OCI-LY1 (cell line): ENCODE measurements at regions not wholly inside any gene's neighbourhood (a gene's known extent, or its start where the extent isn't known, plus 50 kb on each side); places are given as distances from the start of the nearest gene placed in this dataset.

ENCODE experiments used
- H2AFZ ChIP-seq: fragments of 200-600 bp; sonication (generic), shearing (Covaris generic); 2 replicates; pipeline ENCODE4 v1.6.0; 2014; ENCODE audit warnings: antibody characterized with exemption, mild to moderate bottlenecking, low read length
- H3F3A ChIP-seq: fragments of 200-600 bp; sonication (generic), shearing (Covaris generic); 2 replicates; pipeline ENCODE4 v1.6.0; 2014; ENCODE audit warnings: mild to moderate bottlenecking, antibody characterized with exemption, low read length, moderate library complexity; ENCODE audit not compliant: insufficient read depth
- H3K27ac ChIP-seq: fragments of 200-600 bp; sonication (generic); 2 replicates; pipeline ENCODE4 v1.5.1; 2014; ENCODE audit warnings: low read length, mixed run types, mild to moderate bottlenecking, low read depth; ENCODE audit not compliant: poor library complexity, severe bottlenecking
- H3K27me3 ChIP-seq: fragments of 200-600 bp; sonication (generic); 2 replicates; pipeline ENCODE4 v1.6.0; 2014; ENCODE audit warnings: antibody characterized with exemption, mild to moderate bottlenecking, low read length, moderate library complexity; ENCODE audit not compliant: insufficient read depth
- H3K36me3 ChIP-seq: fragments of 200-600 bp; sonication (generic); 2 replicates; pipeline ENCODE4 v1.6.1; 2014; ENCODE audit warnings: mild to moderate bottlenecking, antibody characterized with exemption, low read length, moderate library complexity, mixed read lengths; ENCODE audit not compliant: insufficient read depth
- H3K4me1 ChIP-seq: fragments of 200-600 bp; sonication (generic); 2 replicates; pipeline ENCODE4 v1.5.1; 2014; ENCODE audit warnings: mild to moderate bottlenecking, low read length, moderate library complexity; ENCODE audit not compliant: insufficient read depth, severe bottlenecking
- H3K4me2 ChIP-seq: fragments of 200-600 bp; sonication (generic), shearing (Covaris generic); 2 replicates; pipeline ENCODE4 v1.6.1; 2014; ENCODE audit warnings: low read length
- H3K4me3 ChIP-seq: fragments of 200-600 bp; sonication (generic); 2 replicates; pipeline ENCODE4 v1.5.1; 2014; ENCODE audit warnings: low read length, low read depth, mild to moderate bottlenecking, mixed read lengths; ENCODE audit not compliant: poor library complexity, severe bottlenecking
- H3K79me2 ChIP-seq: fragments of 200-600 bp; shearing (Covaris generic); 2 replicates; pipeline ENCODE4 v1.6.1; 2016; ENCODE audit warnings: mixed run types, low read length, mixed read lengths; ENCODE audit not compliant: insufficient read depth
- H3K9ac ChIP-seq: fragments of 200-600 bp; sonication (generic), shearing (Covaris generic); 2 replicates; pipeline ENCODE4 v1.6.1; 2014; ENCODE audit warnings: mild to moderate bottlenecking, low read length, mixed read lengths
- H3K9me2 ChIP-seq: fragments of 200-600 bp; sonication (generic), shearing (Covaris generic); 2 replicates; pipeline ENCODE4 v1.6.1; 2014; ENCODE audit warnings: low read depth, mild to moderate bottlenecking, low read length, mixed read lengths
- H3K9me3 ChIP-seq: fragments of 200-600 bp; shearing (Covaris generic); 2 replicates; pipeline ENCODE4 v1.6.1; 2014; ENCODE audit warnings: low read length, mixed read lengths
- H4K20me1 ChIP-seq: fragments of 200-600 bp; sonication (generic), shearing (Covaris generic); 2 replicates; pipeline ENCODE4 v1.6.0; 2016; ENCODE audit warnings: mild to moderate bottlenecking, low read length; ENCODE audit not compliant: insufficient read depth
- CTCF ChIP-seq: fragments of 200-600 bp; sonication (generic), shearing (Covaris generic); IDR thresholded peaks from 2 replicates; pipeline ENCODE4 v1.5.1; 2017; ENCODE audit warnings: mild to moderate bottlenecking, antibody characterized with exemption, low read length, moderate library complexity, mixed read lengths
- EZH2 ChIP-seq: fragments of 200-600 bp; sonication (generic), shearing (Covaris generic); IDR thresholded peaks from 2 replicates; pipeline ENCODE4 v1.8.0; 2017; ENCODE audit warnings: borderline replicate concordance, mixed run types, mild to moderate bottlenecking, antibody characterized with exemption, low read length, moderate library complexity, mixed read lengths

- TF ChIP-seq CTCF = peak; percentile 59
- TF ChIP-seq EZH2 = no peak
- H2AFZ ChIP-seq = no peak overlapping the region
Measured at GRCh38 chr10:2839081-2839725, 228.1 kb upstream of the PFKP start.

GRCh38 chr10:2837674-2838073 is 229.7 kb upstream of the PFKP start:
- Histone ChIP-seq H3K27me3 (no peaks in the 10 kb centered on the region), H3K9ac (no peak overlapping the region), H3K4me1 (no peaks in the 10 kb centered on the region), H3K4me3 (no peak overlapping the region), H3K9me2 (no peaks in the 10 kb centered on the region), H3K9me3 (no peaks in the 10 kb centered on the region), H3F3A (no peaks in the 10 kb centered on the region), H3K27ac (no peak overlapping the region), H2AFZ (no peak overlapping the region), H3K79me2 (no peaks in the 10 kb centered on the region), H4K20me1 (no peaks in the 10 kb centered on the region), H3K36me3 (no peaks in the 10 kb centered on the region), H3K4me2 (no peak overlapping the region)
- TF ChIP-seq CTCF (no peak), EZH2 (no peak)

More at GRCh38 chr10:2839081-2839725, 228.1 kb upstream of the PFKP start:
- no peak overlapping the region for H3K4me3 ChIP-seq
- no peak overlapping the region for H3K4me2 ChIP-seq
- H3K9me2 ChIP-seq = no peaks in the 10 kb centered on the region
- H3K36me3 ChIP-seq = no peaks in the 10 kb centered on the region
- H3K79me2 ChIP-seq = no peaks in the 10 kb centered on the region
- no peak overlapping the region for H3K9ac ChIP-seq
- no peaks in the 10 kb centered on the region for H3K27me3 ChIP-seq
- H4K20me1 ChIP-seq = no peaks in the 10 kb centered on the region
- no peaks in the 10 kb centered on the region for H3K4me1 ChIP-seq
- no peak overlapping the region for H3K27ac ChIP-seq
- no peaks in the 10 kb centered on the region for H3F3A ChIP-seq
- no peaks in the 10 kb centered on the region for H3K9me3 ChIP-seq

- Histone ChIP-seq H4K20me1 (no peaks in the 10 kb centered on the region), H3K27me3 (no peaks in the 10 kb centered on the region), H2AFZ (no peak overlapping the region)
Measured at GRCh38 chr10:2836921-2837662, 230.3 kb upstream of the PFKP start.

More at GRCh38 chr10:2836921-2837662, 230.3 kb upstream of the PFKP start:
- Histone ChIP-seq H3F3A (no peaks in the 10 kb centered on the region), H3K79me2 (no peaks in the 10 kb centered on the region), H3K9me2 (no peaks in the 10 kb centered on the region), H3K27ac (no peak overlapping the region), H3K4me1 (no peaks in the 10 kb centered on the region), H3K4me3 (no peak overlapping the region), H3K9me3 (no peaks in the 10 kb centered on the region), H3K36me3 (no peaks in the 10 kb centered on the region), H3K9ac (no peak overlapping the region), H3K4me2 (no peak overlapping the region)
- no peak for TF ChIP-seq CTCF
